ENCODE measurements at regions not wholly inside any gene's neighbourhood (a gene's known extent, or its start where the extent isn't known, plus 50 kb on each side); places are given as distances from the start of the nearest gene placed in this dataset.
"Not testable (repeated sequence)": the region's sequence is repeated elsewhere in the genome, so short reads cannot be mapped to it uniquely, and the experiment has no call there.

GRCh38 chr3:189375532-189375931 is 203.8 kb downstream of the TPRG1 start:
- no peak for DNase-seq

- no peak for DNase-seq
These were observed 211.9 kb downstream of the TPRG1 start for GRCh38 chr3:189383630-189384029.

DNA sequence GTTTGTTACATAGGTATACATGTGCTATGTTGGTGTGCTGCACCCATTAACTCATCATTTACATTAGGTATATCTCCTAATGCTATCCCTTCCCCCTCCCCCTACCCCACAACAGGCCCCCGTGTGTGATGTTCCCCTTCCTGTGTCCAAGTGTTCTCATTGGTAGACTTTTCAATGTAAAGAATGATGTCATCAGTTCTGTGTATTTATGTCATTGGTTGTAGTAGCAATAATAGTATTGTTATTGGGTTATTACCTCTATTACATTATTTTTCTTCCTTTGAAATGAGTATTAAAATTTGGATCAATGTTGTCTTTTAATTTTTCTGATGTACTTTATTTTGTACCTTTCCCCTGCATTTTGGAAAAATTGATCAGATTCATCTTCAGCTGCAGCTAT is 214.1 kb downstream of the TPRG1 start:
- DNase-seq = not testable (repeated sequence)

GRCh38 chr3:189386739-189387138 is 215.0 kb downstream of the TPRG1 start:
- DNase-seq = no peak

- DNase-seq = no peak
These were observed 217.6 kb downstream of the TPRG1 start for GRCh38 chr3:189389346-189389745.

DNA sequence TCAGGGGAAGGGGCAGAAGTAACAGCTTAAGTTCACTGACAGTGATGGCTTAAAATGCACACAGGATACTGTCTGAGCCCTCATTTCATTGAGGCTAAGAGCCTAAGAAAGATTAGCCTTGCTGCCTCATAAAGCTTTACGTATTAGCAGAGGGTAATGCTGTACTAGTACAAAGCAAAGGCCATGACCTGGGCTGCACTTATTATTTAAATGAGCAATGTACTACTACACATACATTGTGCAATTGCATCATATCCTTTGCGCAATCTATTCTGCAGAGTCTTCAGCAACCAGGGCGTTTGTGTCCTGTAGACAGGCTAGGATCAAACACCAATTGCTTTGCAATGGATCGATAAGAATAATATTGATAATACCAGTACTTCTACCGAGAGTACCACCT is 221.8 kb downstream of the TPRG1 start:
- DNase-seq = no peak

GRCh38 chr3:189394599-189395121 is 222.9 kb downstream of the TPRG1 start:
- no peak for DNase-seq

- no peak for DNase-seq
These were observed 224.1 kb downstream of the TPRG1 start for GRCh38 chr3:189395825-189396224.

DNA sequence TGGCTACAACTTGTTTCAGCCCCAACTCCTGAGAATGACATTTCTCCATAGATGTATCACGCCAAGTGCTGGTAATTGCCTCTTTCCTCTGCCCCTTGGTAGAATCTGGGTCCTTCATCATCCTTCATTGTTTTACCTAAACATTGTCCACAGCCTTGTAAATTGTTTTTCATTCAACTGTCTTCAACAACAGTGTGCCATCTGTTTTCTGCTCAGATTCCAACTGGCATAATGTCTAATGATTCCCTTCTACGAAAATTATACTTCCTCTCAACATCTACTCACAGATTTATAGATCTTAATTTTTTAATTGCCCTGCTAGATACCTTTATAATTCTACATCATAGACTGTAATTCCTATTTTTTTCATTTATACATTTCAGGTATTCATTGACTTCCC is 226.9 kb downstream of the TPRG1 start:
- DNase-seq = no peak

DNA sequence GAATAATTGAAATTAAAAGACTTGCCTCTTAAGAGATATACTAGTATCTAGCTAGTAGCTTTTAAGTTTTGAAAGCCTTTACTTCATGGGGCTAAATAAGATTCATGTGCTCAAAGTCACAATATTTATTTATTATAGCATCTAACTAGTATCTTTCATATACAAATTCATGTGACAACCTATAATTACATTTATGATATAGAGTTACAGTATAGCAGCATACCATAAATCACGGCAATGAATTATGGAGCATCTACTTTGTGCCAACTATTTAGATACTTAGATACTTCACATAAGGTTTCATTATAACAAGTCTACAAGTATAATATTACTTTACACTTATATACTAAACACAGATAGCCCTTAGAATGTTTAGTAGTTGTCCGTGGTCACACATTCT is 229.4 kb downstream of the TPRG1 start:
- no peak for DNase-seq

- DNase-seq = no peak
These were observed 228.0 kb upstream of the TP63 start for GRCh38 chr3:189403194-189403593.

DNA sequence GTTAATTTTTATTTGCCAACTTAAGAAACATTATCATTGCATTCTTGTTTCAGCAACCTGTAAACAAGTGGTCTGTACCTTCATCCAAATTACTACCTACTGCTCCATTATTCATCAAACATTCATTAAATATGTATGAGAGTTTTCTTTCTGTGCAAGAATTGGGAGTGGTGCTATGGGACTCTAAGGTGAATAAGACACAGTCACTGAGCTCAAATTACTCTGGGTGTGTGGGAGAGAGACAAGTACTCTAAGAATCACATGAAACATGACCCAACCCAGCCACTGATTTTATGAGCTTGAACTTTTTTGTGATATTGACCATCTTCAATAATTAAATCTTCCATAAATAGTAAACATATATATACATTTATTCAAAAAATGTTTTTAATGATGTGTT is 227.2 kb upstream of the TP63 start:
- DNase-seq = no peak

DNA sequence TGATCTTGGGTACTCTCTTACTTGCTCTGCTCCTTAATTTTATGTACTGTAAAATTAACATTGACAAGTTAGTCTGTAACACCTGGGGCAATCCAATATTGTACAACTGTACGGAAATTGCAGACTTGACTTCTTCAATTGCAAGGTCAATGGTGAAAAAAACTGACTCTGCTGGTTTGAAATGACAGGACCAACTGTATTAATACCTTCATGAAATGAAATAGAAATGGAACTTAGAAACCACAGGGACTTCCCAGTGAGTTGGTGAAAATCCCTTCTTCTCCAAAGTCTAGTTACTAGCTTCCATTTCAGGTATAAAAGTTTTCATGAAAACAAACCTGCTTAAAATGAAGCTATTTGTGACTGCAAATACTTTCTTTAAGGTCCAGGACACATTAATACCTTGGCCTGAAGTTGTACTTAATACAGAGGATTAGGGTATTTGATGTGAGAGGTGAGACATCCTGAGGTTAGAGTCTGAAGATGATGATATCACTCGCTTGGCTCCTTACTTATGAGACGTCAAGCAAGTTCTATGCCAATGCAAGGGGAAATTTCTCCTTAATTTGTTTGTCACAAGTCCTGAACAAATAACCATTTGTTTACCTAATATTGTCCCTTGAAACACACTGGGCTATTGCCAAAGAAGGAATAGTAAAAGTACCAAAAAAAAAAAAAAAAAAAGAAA is 226.2 kb upstream of the TP63 start:
- no peak for DNase-seq

DNA sequence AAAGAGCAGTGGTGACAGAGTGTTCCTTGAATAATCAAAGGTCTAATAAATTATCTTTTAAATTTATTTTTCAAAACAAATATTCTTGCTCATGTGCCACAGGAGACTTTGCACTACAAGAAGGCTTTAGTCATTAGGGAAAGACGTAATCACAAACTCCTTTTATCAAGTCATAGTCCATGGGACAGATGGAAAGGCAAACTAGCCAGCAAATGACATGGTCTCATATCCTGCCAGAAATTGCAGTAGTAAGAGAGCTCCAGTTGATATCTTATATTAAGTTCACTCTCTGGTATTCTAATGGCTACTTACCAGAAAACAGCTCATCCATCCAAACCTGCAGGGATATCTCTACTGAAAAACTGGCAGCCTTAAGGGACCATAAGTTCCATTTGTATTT is 225.0 kb upstream of the TP63 start:
- DNase-seq = no peak

DNA sequence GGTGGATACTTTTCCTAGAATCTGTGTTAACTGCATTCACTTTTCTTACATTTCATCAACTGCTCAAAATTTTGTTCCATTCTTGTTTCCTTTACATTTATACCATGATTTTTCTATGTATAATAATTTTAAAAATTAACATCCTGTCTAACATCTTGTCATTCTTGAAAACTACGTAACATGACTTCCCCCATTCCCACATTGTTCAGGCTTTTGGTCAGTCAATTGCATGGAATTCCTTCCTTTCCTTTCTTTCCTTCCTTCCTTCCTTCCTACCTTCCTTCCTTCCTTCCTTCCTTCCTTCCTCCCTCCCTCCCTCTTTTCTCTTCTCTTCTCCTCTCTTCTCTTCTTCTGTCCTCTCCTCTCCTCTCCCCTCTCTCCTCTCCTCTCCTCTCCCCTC is 220.7 kb upstream of the TP63 start:
- no peak for DNase-seq

GRCh38 chr3:189419038-189419437 is 212.2 kb upstream of the TP63 start:
- DNase-seq = no peak

DNA sequence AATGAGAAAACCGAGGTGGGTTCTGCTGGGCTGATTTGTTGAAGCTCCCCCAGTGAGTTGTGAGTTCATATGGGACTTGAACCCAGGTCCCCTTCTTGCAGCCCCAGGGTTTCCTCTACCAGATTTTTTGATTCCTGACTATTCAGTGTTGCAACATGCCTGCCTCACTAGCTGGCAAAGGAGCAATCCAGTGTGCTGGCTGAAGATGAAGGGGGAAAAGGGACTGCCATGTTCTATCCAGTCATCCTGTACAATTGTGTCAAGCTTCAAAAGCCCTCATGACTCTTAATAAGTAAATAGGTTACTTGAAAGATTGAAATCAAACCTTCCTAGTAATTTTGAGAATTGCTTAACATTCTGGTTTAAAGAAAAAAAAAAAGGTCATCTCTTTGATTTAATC is 211.5 kb upstream of the TP63 start:
- no peak for DNase-seq

DNA sequence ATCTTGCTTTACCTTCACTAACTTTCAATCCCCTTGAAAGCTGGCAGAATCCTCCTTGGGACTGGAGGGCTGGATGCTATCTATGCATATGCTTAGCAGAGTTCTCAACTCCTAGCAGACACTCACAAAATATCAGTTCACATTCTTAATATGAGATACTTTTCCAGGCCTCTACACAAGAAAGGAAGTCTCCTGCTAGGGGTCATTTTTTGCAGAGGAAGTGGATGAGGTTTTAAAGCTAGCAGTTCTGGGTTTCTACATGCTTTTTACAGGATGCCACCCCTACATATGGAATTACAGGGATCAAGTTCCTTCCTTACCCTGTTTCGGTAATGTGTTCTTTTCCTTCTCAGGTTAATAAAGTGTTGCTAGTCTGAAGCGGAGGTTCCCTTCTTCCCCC is 206.3 kb upstream of the TP63 start:
- DNase-seq = no peak

DNA sequence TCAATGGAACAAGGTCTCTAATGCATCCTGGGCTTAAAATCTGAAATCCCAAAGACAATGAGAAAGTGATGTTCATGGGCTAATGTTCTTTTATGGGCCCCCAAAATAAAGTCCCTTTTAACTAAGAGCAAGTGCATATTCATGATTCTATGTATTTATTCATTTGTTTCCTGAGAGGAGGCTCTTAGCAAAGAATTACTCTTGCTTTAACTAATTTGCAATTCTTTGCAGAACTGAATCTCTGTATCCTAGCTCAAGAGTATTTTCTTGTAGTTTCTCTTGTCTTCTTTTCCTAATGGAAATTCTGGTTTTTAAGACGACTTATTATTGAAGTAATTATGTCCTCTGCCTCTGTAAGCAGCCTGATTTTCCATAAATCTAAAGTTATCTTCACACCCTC is 202.2 kb upstream of the TP63 start:
- no peak for DNase-seq

DNA sequence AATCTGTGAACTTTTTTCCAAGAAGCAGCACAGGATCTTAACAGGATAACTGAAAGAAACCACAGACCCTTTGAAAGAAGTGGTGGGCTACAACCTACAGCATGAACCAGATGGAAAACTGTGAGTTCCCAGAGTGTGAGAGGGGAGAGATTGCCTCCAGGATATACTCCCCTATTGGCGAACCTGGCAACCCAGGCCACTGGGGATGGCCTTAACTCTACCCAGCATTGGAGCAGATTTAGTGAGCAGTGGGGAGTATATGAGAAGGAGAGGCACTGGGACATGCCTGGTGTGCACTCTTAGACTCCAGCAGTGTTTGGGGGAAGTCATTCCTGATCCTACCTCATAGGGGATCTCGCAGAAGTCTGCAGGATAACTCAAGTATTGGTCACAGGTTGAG is 201.0 kb upstream of the TP63 start:
- no peak for DNase-seq

GRCh38 chr3:189442257-189442656 is 188.9 kb upstream of the TP63 start:
- DNase-seq = not testable (repeated sequence)

DNA sequence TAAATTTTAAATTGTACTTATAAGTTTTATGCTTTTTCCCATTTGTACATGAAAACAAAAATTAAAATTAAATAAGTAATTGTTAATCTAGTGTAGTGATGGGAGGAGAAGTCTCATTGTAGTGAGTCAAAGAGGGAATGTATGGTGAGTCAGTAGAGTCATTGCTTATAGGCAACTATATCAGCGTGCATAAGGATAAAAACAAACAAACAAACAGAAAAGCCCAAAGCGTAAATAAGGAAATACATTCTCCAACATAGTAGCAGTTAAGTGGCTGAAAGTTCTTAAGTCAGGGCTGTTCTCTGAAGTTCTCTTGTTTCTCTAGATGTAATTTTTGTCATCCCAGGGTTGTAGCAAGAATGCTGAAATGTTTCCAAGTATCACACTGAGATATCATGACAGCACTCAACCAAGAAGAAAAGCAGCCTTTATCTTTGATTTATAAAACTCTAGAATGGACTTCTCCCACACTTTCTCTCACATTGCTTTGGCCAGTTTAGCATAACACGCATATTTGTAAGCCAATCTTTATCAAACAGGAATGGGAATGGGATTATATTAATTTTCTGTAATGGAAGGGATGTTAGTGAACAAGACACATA is 184.1 kb upstream of the TP63 start:
- DNase-seq = no peak

DNA sequence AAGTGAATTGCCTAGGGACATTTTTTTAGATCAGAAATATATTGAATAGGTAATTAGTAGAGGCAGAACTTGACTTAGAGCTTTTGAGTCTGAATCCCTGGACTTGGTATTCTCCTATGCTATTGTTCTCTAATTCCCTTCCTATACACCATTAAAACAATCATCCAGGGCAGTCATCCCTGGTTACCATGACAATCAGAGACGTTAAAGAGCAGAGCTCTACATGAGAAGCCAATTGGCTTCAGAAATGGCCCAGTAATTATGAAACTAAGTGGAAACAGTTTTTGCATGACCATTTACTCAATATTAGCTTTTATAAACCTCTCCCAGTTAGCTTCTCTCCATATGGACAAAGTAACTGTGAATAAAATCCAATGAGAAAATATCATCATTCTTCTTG is 182.1 kb upstream of the TP63 start:
- no peak for DNase-seq

Data from anterior cingulate cortex (tissue), 58 donors.